Adipocyte (in vitro differentiated cells): ENCODE measurements at regions not wholly inside any gene's neighbourhood (a gene's known extent, or its start where the extent isn't known, plus 50 kb on each side); places are given as distances from the start of the nearest gene placed in this dataset.

ENCODE experiments used
- DNase-seq: peaks from one replicate; pipeline ENCODE4 v3.0.0-alpha.2; 2015; ENCODE audit warnings: low read depth
- H3K27me3 ChIP-seq: replicated peaks from 2 replicates; pipeline ENCODE4 v1.7.0; 2013; ENCODE audit warnings: mild to moderate bottlenecking, low read length, moderate library complexity; ENCODE audit not compliant: control insufficient read depth, insufficient read depth
- H3K36me3 ChIP-seq: 2 replicates; pipeline ENCODE4 v1.7.0; 2013; ENCODE audit warnings: low read length, mild to moderate bottlenecking, moderate library complexity; ENCODE audit not compliant: control insufficient read depth, insufficient read depth, severe bottlenecking
- H3K4me1 ChIP-seq: 2 replicates; pipeline ENCODE4 v1.7.0; 2013; ENCODE audit warnings: mild to moderate bottlenecking, low read length, moderate library complexity; ENCODE audit not compliant: control insufficient read depth, insufficient read depth
- H3K4me3 ChIP-seq: 2 replicates; pipeline ENCODE4 v1.7.0; 2013; ENCODE audit warnings: mild to moderate bottlenecking, low read length, moderate library complexity
- H3K9ac ChIP-seq: 2 replicates; pipeline ENCODE4 v1.7.0; 2013; ENCODE audit warnings: mild to moderate bottlenecking, low read length, moderate library complexity
- H3K9me3 ChIP-seq: 2 replicates; pipeline ENCODE4 v1.7.0; 2013; ENCODE audit warnings: mild to moderate bottlenecking, low read length, moderate library complexity; ENCODE audit not compliant: control insufficient read depth

DNA sequence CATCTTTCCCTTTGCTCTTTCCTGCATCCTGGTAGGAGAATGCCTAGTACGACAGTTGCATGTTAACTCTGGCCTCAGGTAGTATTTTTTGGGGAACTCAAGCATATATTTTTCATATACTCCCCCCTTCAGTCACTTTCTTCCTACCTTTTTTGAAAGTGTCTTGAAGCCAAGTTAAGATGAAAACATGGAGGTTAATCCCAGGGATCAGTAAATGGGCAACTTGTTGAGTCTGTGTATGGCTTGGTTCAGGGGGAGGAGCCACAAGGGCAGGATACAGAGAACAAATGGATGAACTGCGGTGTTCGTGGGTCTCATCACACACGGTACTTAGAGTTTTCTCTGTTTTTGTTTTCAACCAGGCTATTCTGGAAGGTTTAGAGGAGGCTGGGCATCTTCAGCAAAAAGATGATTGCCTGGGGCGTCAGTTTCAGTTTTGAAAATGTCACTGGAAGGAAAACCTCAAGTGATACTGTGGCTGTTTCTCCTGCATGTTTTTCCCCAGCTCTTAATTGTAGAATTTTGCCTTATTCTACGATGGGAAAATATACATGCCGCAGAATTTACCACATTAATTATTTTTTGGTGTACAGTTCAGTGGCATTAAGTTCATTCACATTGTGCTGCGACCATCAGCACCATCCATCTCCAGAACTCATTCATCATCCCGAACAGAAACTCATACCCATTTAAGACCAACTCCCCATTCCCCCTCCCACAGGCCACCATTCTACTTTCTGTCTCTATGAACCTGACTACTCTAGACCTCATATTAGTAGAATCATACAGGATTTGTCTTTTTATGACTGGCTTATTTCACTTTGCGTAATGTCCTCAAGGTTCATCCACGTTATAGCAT, 71.5 kb downstream of the MAP10 start:
- Histone ChIP-seq H3K4me3 (no peak overlapping the region), H3K4me1 (peaks cover 21% of the 10 kb centered on the region), H3K9ac (no peak overlapping the region), H3K27me3 (peaks cover 5% of the 10 kb centered on the region), H3K9me3 (no peaks in the 10 kb centered on the region), H3K36me3 (no peaks in the 10 kb centered on the region)
- no peak for DNase-seq

DNA sequence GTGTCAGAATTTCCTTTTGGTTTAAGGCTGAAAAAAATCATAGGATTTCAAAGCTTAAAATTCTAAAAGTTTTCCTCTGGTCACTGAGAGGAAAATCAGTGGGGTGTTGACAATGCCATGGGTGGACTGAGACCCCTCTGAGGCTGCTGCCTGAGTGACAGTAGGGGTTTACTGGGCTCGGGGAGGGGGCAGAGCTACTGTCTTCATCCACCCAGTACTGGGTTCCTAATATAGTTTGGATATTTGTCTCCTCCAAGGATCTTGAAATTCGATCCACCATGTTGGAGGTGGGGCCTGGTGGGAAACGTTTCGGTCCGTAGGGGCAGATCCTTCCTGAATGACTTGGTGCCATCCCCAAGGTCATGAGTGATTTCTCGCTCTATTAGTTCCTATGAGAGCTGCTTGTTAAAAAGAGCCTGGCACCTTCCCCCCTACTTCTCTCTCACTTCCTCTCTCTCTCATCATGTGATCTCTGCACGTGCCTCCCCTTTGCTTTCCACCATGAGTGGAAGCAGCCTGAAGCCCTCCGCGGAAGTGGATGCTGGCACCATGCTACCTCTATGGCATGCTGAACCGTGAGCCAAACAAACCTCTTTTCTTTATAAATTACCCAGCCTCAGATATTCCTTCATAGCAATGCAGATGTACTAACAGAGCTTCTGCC, 72.3 kb downstream of the MAP10 start:
- DNase-seq = no peak

DNA sequence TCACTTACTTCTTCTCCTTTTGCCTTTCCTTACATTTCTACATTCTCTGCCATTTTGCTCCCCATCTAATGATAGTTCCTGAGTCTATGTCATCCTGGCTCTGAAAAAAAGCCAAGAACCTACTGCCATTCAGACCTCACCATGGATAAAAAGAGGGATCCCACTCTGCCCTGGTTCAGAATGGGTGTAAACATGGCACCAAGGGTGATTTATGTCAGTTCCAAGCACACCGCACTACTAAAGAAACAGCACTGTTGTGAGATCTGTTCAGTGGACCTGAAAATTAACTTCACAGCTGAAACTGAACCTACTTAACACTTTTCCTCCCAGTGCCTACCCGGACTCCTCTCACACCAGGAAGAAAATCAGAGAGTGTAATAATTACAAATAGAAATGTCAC, 72.3 kb upstream of the NTPCR start:
- H3K9me3 ChIP-seq = no peaks in the 10 kb centered on the region
- no peak for DNase-seq
- H3K27me3 ChIP-seq = peaks cover 5% of the 10 kb centered on the region
- H3K4me1 ChIP-seq = peaks cover 21% of the 10 kb centered on the region
- H3K9ac ChIP-seq = no peak overlapping the region
- no peaks in the 10 kb centered on the region for H3K36me3 ChIP-seq
- no peak overlapping the region for H3K4me3 ChIP-seq

More for the DNA sequence above, 72.3 kb downstream of the MAP10 start:
- Histone ChIP-seq H3K4me1 (peaks cover 21% of the 10 kb centered on the region), H3K27me3 (peaks cover 5% of the 10 kb centered on the region), H3K36me3 (no peaks in the 10 kb centered on the region), H3K9me3 (no peaks in the 10 kb centered on the region), H3K4me3 (no peak overlapping the region), H3K9ac (no peak overlapping the region)

DNA sequence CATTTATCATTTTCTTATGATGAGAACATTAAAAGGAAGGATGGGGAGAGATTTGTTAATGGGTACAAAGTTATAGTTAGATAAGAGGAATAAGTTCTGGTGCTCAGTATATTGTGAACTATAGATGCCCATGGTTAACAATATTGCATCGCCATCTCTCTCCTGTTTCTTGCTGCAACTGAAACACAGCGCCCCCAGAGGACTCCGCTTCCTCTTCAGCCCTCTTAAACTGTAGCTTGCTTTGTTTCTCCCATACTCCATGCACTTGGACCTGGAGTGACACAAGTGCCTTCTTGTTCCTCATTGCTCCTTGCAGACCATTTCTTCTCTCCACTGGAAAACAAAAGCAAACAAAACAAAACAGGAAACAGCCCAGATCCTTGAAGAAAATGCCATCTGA, 70.1 kb upstream of the NTPCR start:
- Histone ChIP-seq H3K4me1 (peaks cover 13% of the 10 kb centered on the region), H3K4me3 (no peak overlapping the region), H3K36me3 (no peaks in the 10 kb centered on the region), H3K27me3 (no peaks in the 10 kb centered on the region), H3K9ac (no peak overlapping the region), H3K9me3 (no peaks in the 10 kb centered on the region)
- DNase-seq = peak; percentile 54

DNA sequence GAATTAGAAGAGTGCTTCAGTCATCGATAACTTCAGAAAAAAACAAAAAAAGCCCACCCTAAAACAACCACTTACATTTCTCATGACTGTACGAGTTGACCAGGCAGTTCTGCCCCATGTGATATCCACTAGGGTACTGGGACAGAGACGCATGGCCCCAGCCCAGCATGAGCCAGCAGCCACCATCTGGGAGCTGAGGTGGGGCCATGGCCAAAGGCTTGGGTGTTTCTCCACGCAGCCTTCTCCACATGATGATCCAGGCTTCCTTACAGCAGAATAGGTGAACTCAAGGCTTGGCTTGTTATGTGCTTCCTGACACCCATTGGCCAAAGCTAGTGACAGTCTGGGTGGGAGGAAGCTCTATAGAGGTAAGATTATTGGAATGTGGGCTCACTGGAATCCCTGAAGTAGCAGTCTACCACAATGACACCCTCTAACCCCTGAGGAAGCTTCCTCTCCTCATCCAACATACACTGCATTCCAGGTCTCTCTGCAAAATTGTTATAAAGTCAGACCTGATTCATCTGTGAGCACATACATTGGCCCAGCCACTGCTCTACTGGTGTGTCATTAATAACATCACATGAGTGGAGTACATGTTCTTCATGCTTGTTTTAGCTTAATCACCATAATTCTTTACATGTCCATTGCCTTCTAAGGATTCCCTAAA, 66.3 kb upstream of the NTPCR start:
- Histone ChIP-seq H3K4me1 (no peaks in the 10 kb centered on the region), H3K9ac (no peak overlapping the region), H3K27me3 (no peaks in the 10 kb centered on the region), H3K4me3 (no peak overlapping the region), H3K9me3 (no peaks in the 10 kb centered on the region), H3K36me3 (no peaks in the 10 kb centered on the region)
- DNase-seq = no peak

DNA sequence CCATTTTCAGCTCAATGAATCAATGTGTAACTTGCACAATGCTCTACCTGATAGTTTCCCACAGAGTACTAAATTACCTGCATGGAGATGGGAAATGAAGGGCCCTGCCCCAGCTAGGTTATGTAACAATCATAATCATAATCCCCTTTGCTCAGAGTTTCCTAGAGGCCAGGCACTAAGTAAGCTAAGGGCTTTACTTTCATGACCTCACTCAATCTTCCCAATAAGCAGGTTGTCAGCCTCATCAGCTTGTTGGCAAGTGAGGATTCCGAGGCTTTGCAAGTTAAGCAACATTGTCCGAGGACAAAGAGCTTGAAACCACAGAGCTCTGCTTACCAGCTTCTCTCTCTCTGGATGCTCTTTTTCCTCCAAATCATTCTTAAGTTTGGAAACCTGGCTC, 64.1 kb upstream of the NTPCR start:
- Histone ChIP-seq H3K36me3 (no peaks in the 10 kb centered on the region), H3K9ac (no peak overlapping the region), H3K4me1 (peaks cover 8% of the 10 kb centered on the region), H3K9me3 (no peaks in the 10 kb centered on the region), H3K4me3 (no peak overlapping the region), H3K27me3 (no peaks in the 10 kb centered on the region)
- DNase-seq = no peak

DNA sequence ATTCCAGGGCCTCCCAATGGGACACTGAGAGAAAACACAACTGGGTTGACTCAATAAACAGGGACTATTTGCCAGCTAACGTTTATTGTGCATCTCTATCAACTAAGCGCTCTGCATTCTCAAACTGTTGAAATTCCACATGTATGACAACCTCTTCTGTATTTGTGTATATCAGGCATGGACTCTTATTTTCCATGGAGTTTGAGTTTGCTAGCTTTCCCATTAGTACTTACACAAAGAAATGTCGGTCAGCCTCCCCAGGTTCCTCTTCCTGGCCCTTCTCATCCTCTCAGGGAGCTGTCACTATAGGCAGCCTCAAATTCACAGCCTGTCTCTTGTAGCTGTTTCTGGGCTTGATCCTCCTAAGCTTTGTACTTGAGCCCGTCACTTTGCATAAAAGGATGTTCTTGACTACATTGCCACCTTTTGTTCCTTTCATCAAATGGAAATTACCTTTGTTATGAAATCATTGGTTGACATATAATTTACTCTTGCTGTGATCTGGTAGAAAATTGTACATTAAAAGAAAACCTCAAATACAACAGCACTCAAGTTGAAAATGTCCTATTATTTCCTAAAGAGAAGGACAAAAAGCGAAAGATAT, 60.0 kb upstream of the NTPCR start:
- Histone ChIP-seq H3K27me3 (no peaks in the 10 kb centered on the region), H3K9ac (peak overlapping the region; percentile 15), H3K4me1 (peaks cover 23% of the 10 kb centered on the region), H3K4me3 (no peak overlapping the region), H3K9me3 (peaks cover 12% of the 10 kb centered on the region), H3K36me3 (no peaks in the 10 kb centered on the region)
- no peak for DNase-seq

DNA sequence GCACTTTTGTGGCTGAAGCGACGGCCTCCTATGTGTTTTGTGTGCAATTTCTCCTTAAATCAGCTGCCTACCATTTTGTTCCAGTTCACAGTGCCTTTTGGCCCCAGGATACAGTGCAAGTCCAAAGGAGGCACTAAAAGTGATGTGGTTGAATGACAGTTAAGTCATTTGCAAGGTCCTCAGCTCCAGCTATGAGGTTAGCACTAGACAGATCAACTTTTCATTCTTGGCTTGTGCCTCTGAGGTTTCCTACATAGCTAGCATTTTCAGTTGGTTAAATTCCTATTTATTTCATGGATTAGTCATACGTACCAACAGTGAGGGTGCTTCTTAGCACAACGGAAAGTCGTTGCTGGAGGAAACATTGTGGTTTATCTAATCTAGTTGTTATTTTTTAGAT, 59.3 kb upstream of the NTPCR start:
- H3K9ac ChIP-seq = peak overlapping the region; percentile 50
- peaks cover 12% of the 10 kb centered on the region for H3K9me3 ChIP-seq
- H3K4me1 ChIP-seq = peaks cover 23% of the 10 kb centered on the region
- no peaks in the 10 kb centered on the region for H3K27me3 ChIP-seq
- no peaks in the 10 kb centered on the region for H3K36me3 ChIP-seq
- peak; percentile 88 for DNase-seq
- no peak overlapping the region for H3K4me3 ChIP-seq

DNA sequence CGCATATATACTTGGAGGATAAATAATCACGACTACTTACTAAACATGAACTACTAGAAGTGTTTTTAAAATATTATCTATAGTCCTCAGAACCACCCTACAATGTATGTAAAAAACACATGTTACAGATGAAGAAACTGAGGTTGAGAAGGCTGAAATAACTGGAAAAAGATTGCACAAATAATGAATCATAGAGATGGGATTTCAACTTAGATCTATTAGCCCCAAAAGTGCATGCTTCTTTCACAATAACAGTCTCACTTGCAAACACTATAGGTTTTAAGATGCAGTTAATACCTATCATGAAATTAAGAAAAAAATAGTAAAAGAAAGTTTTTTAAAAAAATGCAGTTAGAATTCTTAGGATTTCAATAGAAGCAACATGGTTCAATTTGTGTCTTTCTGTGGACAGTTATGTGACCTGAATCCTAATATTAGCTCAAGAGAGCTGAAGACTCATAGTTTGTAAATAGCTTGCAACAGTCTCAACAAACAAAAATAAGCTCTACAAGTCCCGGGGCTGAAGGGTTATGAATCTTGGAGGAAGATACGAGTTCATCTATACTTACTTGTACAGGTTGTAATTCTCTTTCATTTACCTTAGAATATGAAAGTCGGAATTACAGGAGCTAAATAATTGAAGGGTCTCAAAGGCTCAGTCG, 58.6 kb upstream of the NTPCR start:
- Histone ChIP-seq H3K9me3 (peaks cover 12% of the 10 kb centered on the region), H3K36me3 (no peaks in the 10 kb centered on the region), H3K9ac (peak overlapping the region; percentile 50), H3K27me3 (no peaks in the 10 kb centered on the region), H3K4me3 (peak overlapping the region; percentile 6), H3K4me1 (peaks cover 23% of the 10 kb centered on the region)
- peak; percentile 69 for DNase-seq

DNA sequence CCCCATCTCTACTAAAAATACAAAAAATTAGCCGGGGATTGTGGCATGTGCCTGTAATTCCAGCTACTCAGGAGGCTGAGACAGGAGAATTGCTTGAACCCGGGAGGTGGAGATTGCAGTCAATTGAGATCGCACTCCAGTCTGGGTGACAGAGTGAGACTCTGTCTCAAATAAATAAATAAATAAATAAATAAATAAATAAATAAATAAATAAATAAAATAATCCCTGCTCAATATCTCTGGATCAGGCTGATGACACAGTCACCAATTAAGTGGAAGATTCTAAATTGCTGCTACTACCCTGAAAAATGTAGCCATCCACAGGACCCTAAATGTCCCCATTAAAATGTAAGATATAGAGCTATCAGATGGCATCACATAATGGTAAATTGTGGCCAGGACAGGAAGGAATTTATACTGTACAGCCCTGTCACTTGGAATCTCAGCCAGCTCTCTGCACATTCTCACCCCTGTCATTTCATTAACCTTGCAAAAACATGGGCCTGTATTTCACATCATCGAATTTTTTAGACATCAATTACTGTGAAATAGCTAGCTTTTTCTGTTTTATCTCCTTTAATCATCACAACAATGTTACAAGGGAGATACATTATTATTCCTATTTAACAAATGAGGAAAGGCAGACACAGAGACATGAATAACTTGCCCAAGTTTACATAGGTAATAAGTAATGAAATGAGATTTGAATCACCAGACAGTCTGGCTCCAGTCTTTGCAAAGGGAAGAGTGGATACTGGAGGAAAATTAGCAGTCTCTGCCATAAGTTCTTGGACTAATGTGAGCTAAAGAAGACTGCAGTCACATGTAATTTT, 56.7 kb upstream of the NTPCR start:
- Histone ChIP-seq H3K27me3 (peaks cover under 1% of the 10 kb centered on the region), H3K4me3 (no peak overlapping the region), H3K4me1 (peaks cover 23% of the 10 kb centered on the region), H3K9me3 (peaks cover 12% of the 10 kb centered on the region), H3K36me3 (no peaks in the 10 kb centered on the region), H3K9ac (no peak overlapping the region)
- DNase-seq = no peak
